ENCODE measurements at regions not wholly inside any gene's neighbourhood (a gene's known extent, or its start where the extent isn't known, plus 50 kb on each side); places are given as distances from the start of the nearest gene placed in this dataset.

DNA sequence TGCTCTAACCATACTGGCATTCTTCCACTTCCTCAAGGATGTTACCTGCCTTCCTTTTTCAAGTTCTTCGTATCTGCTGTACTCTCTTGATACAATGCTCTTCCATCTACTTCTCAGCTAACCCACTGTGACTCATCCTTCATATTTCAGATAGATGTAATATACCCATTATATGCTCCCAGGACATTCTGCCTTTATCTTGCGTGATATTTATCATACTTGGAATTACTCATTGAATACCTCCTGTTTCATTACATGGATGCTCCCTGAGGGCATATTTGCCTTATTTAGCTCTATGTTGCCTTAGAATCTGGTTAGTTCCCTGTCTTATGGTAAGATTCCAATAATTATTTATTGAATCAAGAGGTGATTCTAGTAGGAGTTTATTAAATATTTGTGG, 706.4 kb downstream of the SORCS3 start:
- Histone ChIP-seq H3K27me3 (ENCODE audit: control insufficient read depth, insufficient read depth, low read length, poor library complexity, severe bottlenecking) (no peaks in the 10 kb centered on the region), H3K9me3 (ENCODE audit: control insufficient read depth, low read length) (no peaks in the 10 kb centered on the region), H3K27ac (ENCODE audit: insufficient read depth, low read depth, low read length, poor library complexity, severe bottlenecking) (no peak overlapping the region), H3K4me3 (ENCODE audit: insufficient read depth, low read depth, low read length) (no peak overlapping the region), H3K36me3 (ENCODE audit: control insufficient read depth, insufficient read depth, low read length) (no peaks in the 10 kb centered on the region), H3K4me1 (ENCODE audit: control insufficient read depth, insufficient read depth, low read length) (no peaks in the 10 kb centered on the region)
- 94 to 95% methylated on average over 2 of the region's 2 CpGs for WGBS, 2 experiments

DNA sequence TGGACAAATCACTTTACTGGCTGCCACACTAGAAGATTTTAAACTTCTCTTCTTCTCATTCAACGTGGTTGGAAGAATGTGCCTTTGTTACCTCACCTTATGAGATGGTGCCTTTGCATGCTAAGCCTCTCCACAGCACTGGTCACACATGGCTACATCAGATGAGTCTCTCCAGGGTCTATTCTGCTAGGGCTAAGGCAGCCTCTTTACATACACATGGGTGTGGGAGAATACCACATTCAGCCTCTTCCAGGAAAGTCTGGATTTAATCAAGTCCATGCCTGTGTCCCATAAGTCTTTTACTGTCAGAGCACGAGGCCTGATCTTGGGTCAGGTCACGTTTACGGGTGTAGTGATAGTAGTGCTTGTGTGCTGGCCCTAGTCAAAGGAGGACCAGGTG, 701.5 kb downstream of the SORCS3 start:
- no peaks in the 10 kb centered on the region for H3K9me3 ChIP-seq (ENCODE audit: control insufficient read depth, low read length)
- H3K4me3 ChIP-seq (ENCODE audit: insufficient read depth, low read depth, low read length), result no peak overlapping the region
- H3K4me1 ChIP-seq (ENCODE audit: control insufficient read depth, insufficient read depth, low read length), result no peaks in the 10 kb centered on the region
- H3K36me3 ChIP-seq (ENCODE audit: control insufficient read depth, insufficient read depth, low read length), result no peaks in the 10 kb centered on the region
- 76% methylated on average over 4 of the region's 4 CpGs for WGBS, 2 experiments
- no peak overlapping the region for H3K27ac ChIP-seq (ENCODE audit: insufficient read depth, low read depth, low read length, poor library complexity, severe bottlenecking)
- H3K27me3 ChIP-seq (ENCODE audit: control insufficient read depth, insufficient read depth, low read length, poor library complexity, severe bottlenecking), result no peaks in the 10 kb centered on the region

DNA sequence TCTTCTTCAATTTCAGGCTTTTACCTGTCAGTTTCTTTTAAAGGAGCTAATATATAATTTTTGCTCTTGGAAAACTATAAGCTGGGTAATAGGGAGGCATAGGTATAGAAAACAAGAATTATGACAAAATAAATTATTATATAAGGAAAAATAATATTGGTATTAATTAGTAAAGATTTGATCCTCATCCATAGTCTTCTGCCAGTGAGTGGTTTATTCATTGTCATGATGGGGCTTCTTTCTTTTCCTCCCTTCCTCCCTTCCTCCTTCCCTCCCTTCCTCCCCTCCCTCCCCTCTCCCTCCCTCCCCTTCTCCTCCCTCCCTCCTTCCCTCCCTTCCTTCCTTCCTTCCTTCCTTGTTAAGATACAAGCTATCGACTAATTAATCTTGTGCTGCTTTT, 698.6 kb downstream of the SORCS3 start:
- H3K4me3 ChIP-seq (ENCODE audit: insufficient read depth, low read depth, low read length), result no peak overlapping the region
- H3K27ac ChIP-seq (ENCODE audit: insufficient read depth, low read depth, low read length, poor library complexity, severe bottlenecking), result no peak overlapping the region
- H3K27me3 ChIP-seq (ENCODE audit: control insufficient read depth, insufficient read depth, low read length, poor library complexity, severe bottlenecking), result no peaks in the 10 kb centered on the region
- H3K4me1 ChIP-seq (ENCODE audit: control insufficient read depth, insufficient read depth, low read length), result no peaks in the 10 kb centered on the region
- no peaks in the 10 kb centered on the region for H3K36me3 ChIP-seq (ENCODE audit: control insufficient read depth, insufficient read depth, low read length)
- WGBS, 2 experiments, result no CpG with 5 or more reads among the region's 1 CpG
- H3K9me3 ChIP-seq (ENCODE audit: control insufficient read depth, low read length), result no peaks in the 10 kb centered on the region

DNA sequence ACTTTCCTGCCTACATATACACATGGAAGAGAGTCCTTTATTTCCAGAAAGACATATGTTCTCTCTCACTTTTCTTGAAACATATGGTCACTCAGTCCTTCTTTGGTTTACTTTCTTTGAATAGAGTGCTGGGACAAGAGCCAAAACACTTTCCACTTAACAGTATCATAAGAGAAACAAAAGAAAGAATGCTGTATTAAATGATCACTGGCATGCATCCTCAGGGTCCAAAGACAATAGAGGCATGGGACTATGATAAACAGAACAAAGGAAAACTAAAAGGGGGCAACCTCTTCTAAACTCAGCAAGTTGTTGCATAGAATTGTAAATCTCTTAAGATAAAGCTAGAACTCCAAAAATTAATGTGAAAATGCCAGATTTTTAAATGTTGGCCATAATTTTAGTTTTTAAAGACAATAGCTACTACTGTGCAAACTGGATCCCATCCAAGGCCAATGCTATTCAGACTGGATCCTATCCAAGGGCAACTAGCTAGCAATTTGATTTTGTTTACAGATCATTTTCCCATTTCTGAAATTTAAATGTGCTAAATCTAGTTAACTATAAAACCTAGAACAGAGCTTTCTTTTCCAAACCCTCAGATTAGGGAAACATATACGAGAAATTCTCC, 687.5 kb downstream of the SORCS3 start:
- Histone ChIP-seq H3K27ac (ENCODE audit: insufficient read depth, low read depth, low read length, poor library complexity, severe bottlenecking) (no peak overlapping the region), H3K27me3 (ENCODE audit: control insufficient read depth, insufficient read depth, low read length, poor library complexity, severe bottlenecking) (no peaks in the 10 kb centered on the region), H3K4me3 (ENCODE audit: insufficient read depth, low read depth, low read length) (no peak overlapping the region), H3K36me3 (ENCODE audit: control insufficient read depth, insufficient read depth, low read length) (no peaks in the 10 kb centered on the region), H3K9me3 (ENCODE audit: control insufficient read depth, low read length) (no peaks in the 10 kb centered on the region), H3K4me1 (ENCODE audit: control insufficient read depth, insufficient read depth, low read length) (no peaks in the 10 kb centered on the region)
- WGBS, 2 experiments, result 91 to 100% methylated on average over 1 of the region's 1 CpG

All from ectodermal cell (in vitro differentiated cells).